ENCODE measurements at regions not wholly inside any gene's neighbourhood (a gene's known extent, or its start where the extent isn't known, plus 50 kb on each side); places are given as distances from the start of the nearest gene placed in this dataset.

- intact Hi-C loops (cut with micrococcal nuclease): no loop called here
- BruUV-seq (replicated peaks): no TSS peak
- no peaks in the 10 kb centered on the region for H3K9me3 ChIP-seq (replicated peaks; ENCODE audit: control insufficient read depth, insufficient read depth, low read depth, low read length)
These were observed 315.6 kb downstream of the INSIG2 start for GRCh38 chr2:118403658-118404451.

GRCh38 chr2:118388771-118389170 lies 300.5 kb downstream of the INSIG2 start:
- ChIA-PET CTCF (ENCODE audit: low intra/inter-chr PET ratio) (no interaction called here), POLR2A (no interaction called here)
- ATAC-seq: no peak
- in situ Hi-C loops (cut with MboI): no loop called here
- Histone ChIP-seq H3K27ac (ENCODE audit: extremely low read depth, low read depth, low read length) (no peak overlapping the region), H3K9me1 (ENCODE audit: control insufficient read depth, insufficient read depth, low read length) (no peaks in the 10 kb centered on the region), H2AFZ (ENCODE audit: low read depth, low read length) (no peak overlapping the region), H4K20me1 (replicated peaks; ENCODE audit: control insufficient read depth, insufficient read depth, low read length) (no peaks in the 10 kb centered on the region), H3K9me3 (replicated peaks; ENCODE audit: control insufficient read depth, insufficient read depth, low read depth, low read length) (no peaks in the 10 kb centered on the region), H3K4me3 (no peak overlapping the region), H3K27me3 (ENCODE audit: control insufficient read depth in 2 of 2, insufficient read depth in 2 of 2, low read length in 2 of 2) (no peaks in the 10 kb centered on the region), H3K79me2 (ENCODE audit: control insufficient read depth, insufficient read depth, low read length) (no peaks in the 10 kb centered on the region), H3K9ac (ENCODE audit: insufficient read depth in 1 of 2, low read depth in 2 of 2, low read length in 2 of 2) (no peak overlapping the region), H3K36me3 (ENCODE audit: control insufficient read depth, insufficient read depth, low read length) (no peaks in the 10 kb centered on the region), H3K4me1 (replicated peaks in 1 of 2; ENCODE audit: control insufficient read depth in 2 of 2, insufficient read depth in 2 of 2, low read length in 2 of 2) (no peaks in the 10 kb centered on the region), H3K4me2 (ENCODE audit: insufficient read depth, low read length) (no peak overlapping the region)
- BruUV-seq (replicated peaks): no TSS peak
- no peak for FAIRE-seq
- intact Hi-C loops (cut with micrococcal nuclease): no loop called here
- TF ChIP-seq CBFB (CRISPR knock-in tag; IDR thresholded peaks at IDR 0.05) (no peak), MEF2A (IDR thresholded peaks at IDR 0.05; ENCODE audit: control insufficient read depth, low read depth, low read length) (no peak), DMBX1 (CRISPR knock-in tag; IDR thresholded peaks at IDR 0.05; ENCODE audit: borderline replicate concordance) (no peak), IRF9 (tag; IDR thresholded peaks at IDR 0.05) (no peak)
- TF ChIP-seq, protein P1, sequence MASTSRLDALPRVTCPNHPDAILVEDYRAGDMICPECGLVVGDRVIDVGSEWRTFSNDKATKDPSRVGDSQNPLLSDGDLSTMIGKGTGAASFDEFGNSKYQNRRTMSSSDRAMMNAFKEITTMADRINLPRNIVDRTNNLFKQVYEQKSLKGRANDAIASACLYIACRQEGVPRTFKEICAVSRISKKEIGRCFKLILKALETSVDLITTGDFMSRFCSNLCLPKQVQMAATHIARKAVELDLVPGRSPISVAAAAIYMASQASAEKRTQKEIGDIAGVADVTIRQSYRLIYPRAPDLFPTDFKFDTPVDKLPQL (IDR thresholded peaks at IDR 0.05; ENCODE audit: extremely low read depth, insufficient read length): no peak
- no peak for DNase-seq (ENCODE audit: extremely low read depth in 1 of 4, low spot score in 3 of 4)
- 0% methylated on average over 2 of the region's 2 CpGs for WGBS (ENCODE audit: insufficient coverage, low coverage, missing lambda C conversion rate)

More at GRCh38 chr2:118403658-118404451, 315.6 kb downstream of the INSIG2 start:
- ChIA-PET POLR2A (no interaction called here), CTCF (ENCODE audit: low intra/inter-chr PET ratio) (no interaction called here)
- Histone ChIP-seq H3K27me3 (ENCODE audit: control insufficient read depth in 2 of 2, insufficient read depth in 2 of 2, low read length in 2 of 2) (no peaks in the 10 kb centered on the region), H3K4me1 (replicated peaks in 1 of 2; ENCODE audit: control insufficient read depth in 2 of 2, insufficient read depth in 2 of 2, low read length in 2 of 2) (no peaks in the 10 kb centered on the region), H3K79me2 (ENCODE audit: control insufficient read depth, insufficient read depth, low read length) (no peaks in the 10 kb centered on the region), H3K9ac (ENCODE audit: insufficient read depth in 1 of 2, low read depth in 2 of 2, low read length in 2 of 2) (no peak overlapping the region), H3K36me3 (ENCODE audit: control insufficient read depth, insufficient read depth, low read length) (no peaks in the 10 kb centered on the region), H3K9me1 (ENCODE audit: control insufficient read depth, insufficient read depth, low read length) (no peaks in the 10 kb centered on the region), H4K20me1 (replicated peaks; ENCODE audit: control insufficient read depth, insufficient read depth, low read length) (no peaks in the 10 kb centered on the region), H3K4me3 (no peak overlapping the region), H2AFZ (ENCODE audit: low read depth, low read length) (no peak overlapping the region), H3K4me2 (ENCODE audit: insufficient read depth, low read length) (no peak overlapping the region), H3K27ac (ENCODE audit: extremely low read depth, low read depth, low read length) (no peak overlapping the region)
- WGBS (ENCODE audit: insufficient coverage, low coverage, missing lambda C conversion rate): 3% methylated on average over 5 of the region's 5 CpGs
- TF ChIP-seq COPS2 (conservative IDR thresholded peaks at IDR 0.05) (no peak), TAF7 (tag; IDR thresholded peaks at IDR 0.05) (no peak), CEBPG (CRISPR knock-in tag; IDR thresholded peaks at IDR 0.05) (no peak), CEBPG (tag; conservative IDR thresholded peaks at IDR 0.05 in 1 of 2, IDR thresholded peaks at IDR 0.05 in 1 of 2) (no peak), ZNF76 (CRISPR knock-in tag; IDR thresholded peaks at IDR 0.05; ENCODE audit: borderline replicate concordance) (no peak), ZNF561 (CRISPR knock-in tag; conservative IDR thresholded peaks at IDR 0.05) (no peak), XRCC5 (IDR thresholded peaks at IDR 0.05; ENCODE audit: low read depth, low read length) (no peak), JUND (IDR thresholded peaks at IDR 0.05; ENCODE audit: borderline replicate concordance, low read depth, low read length) (no peak), JUND (tag; IDR thresholded peaks at IDR 0.05; ENCODE audit: borderline replicate concordance, low read depth, low read length) (no peak), ZNF282 (CRISPR knock-in tag; IDR thresholded peaks at IDR 0.05) (no peak)
- FAIRE-seq (no peak), ATAC-seq (no peak), DNase-seq (ENCODE audit: extremely low read depth in 1 of 4, low spot score in 3 of 4) (no peak)
- in situ Hi-C loops (cut with MboI): no loop called here

Data from K562 (cell line).